ENCODE measurements at regions not wholly inside any gene's neighbourhood (a gene's known extent, or its start where the extent isn't known, plus 50 kb on each side); places are given as distances from the start of the nearest gene placed in this dataset.

GRCh38 chr1:55650444-55650843 is 435.3 kb upstream of the USP24 start (continued):
- TF ChIP-seq ATF2 (IDR thresholded peaks at IDR 0.05; ENCODE audit: low read length), result no peak
